ENCODE measurements at regions not wholly inside any gene's neighbourhood (a gene's known extent, or its start where the extent isn't known, plus 50 kb on each side); places are given as distances from the start of the nearest gene placed in this dataset.

DNA sequence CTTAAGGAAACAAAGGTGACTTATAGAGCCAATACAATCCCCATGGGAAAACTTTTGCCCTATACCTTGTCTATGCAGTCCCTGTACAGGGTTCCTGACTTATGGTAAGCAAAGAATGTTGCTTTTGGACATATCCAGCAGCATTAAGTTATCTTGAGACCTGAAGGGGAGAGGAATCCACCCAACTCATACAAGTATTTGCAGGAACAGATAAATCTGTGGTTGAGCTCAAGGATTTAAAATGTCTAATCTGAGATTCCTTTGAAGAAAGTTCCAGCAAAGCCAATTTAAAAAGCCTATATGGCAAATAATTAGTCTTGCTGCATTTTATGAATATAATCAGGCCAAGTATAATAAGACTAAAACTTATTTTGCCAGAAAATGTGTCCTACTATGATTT lies 739.5 kb upstream of the CDH2 start:
- H3K9me3 Mint-ChIP-seq: peaks cover 18% of the 10 kb centered on the region
- H3K4me1 Mint-ChIP-seq (ENCODE audit: low read depth): no peaks in the 10 kb centered on the region
- H3K27me3 Mint-ChIP-seq: no peaks in the 10 kb centered on the region
- H3K4me3 Mint-ChIP-seq: no peak overlapping the region
- no peak for DNase-seq
- no peak overlapping the region for H3K27ac Mint-ChIP-seq
- H3K36me3 Mint-ChIP-seq (ENCODE audit: low read depth): no peaks in the 10 kb centered on the region

- H3K4me1 Mint-ChIP-seq (ENCODE audit: low read depth): no peaks in the 10 kb centered on the region
These were observed 728.6 kb upstream of the CDH2 start for GRCh38 chr18:28905509-28905908.

DNA sequence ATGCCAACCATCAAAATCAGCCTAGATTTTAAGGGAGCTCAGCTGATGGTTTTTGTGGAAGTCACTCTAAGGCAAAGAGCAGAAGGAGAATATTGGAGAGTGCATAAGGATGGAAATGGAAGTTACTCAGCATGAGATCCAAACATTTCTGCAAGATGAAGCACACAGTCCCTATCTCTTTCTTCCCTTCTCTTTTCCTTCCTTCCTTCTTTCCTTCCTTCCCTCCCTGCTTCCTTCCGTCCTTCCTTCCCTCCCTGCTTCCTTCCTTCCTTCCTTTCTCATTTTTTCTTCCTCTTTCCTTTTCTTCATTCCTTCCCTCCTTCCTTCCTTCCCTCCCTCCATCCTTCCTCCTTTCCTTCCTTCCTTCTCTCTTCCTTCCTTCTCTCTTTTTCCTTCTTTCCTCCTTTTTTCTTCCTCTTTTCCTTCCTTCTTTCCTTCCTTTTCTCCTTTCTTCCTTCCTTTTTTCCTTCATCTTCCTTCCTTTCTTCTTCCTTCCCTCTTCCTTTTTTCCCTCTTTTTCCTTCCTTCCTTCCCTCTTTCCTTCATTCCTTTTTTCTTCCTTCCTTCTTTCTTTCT lies 727.9 kb upstream of the CDH2 start:
- Mint-ChIP-seq H3K27ac (no peak overlapping the region), H3K36me3 (ENCODE audit: low read depth) (no peaks in the 10 kb centered on the region), H3K9me3 (peaks cover 10% of the 10 kb centered on the region), H3K4me3 (no peak overlapping the region), H3K27me3 (no peaks in the 10 kb centered on the region), H3K4me1 (ENCODE audit: low read depth) (no peaks in the 10 kb centered on the region)
- DNase-seq: no peak

More at GRCh38 chr18:28905509-28905908, 728.6 kb upstream of the CDH2 start:
- H3K27me3 Mint-ChIP-seq: no peaks in the 10 kb centered on the region
- no peak for DNase-seq
- H3K27ac Mint-ChIP-seq: no peak overlapping the region
- no peak overlapping the region for H3K4me3 Mint-ChIP-seq
- H3K9me3 Mint-ChIP-seq: peaks cover 10% of the 10 kb centered on the region
- no peaks in the 10 kb centered on the region for H3K36me3 Mint-ChIP-seq (ENCODE audit: low read depth)

DNA sequence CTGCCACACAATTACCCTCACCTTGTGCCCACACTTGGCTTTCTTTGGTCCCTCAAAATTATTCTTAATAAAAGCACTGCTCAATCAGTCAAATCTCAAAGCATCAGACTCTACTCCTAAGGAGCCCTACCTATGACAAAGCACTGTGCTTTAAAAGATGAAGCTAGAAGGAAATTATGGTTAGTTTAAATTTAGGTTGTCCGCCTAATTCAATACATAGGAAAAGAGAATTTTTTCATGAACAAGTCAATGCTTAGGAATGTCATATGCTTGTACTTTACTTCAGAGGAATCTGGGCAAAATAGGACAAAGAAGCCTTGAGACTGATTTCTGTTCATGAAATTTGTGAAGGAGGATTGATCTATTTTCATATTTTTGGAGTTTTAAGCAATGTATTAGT lies 726.4 kb upstream of the CDH2 start:
- Mint-ChIP-seq H3K4me1 (ENCODE audit: low read depth) (no peaks in the 10 kb centered on the region), H3K36me3 (ENCODE audit: low read depth) (no peaks in the 10 kb centered on the region), H3K27ac (no peak overlapping the region), H3K9me3 (peaks cover 16% of the 10 kb centered on the region), H3K4me3 (no peak overlapping the region), H3K27me3 (no peaks in the 10 kb centered on the region)
- DNase-seq: no peak

DNA sequence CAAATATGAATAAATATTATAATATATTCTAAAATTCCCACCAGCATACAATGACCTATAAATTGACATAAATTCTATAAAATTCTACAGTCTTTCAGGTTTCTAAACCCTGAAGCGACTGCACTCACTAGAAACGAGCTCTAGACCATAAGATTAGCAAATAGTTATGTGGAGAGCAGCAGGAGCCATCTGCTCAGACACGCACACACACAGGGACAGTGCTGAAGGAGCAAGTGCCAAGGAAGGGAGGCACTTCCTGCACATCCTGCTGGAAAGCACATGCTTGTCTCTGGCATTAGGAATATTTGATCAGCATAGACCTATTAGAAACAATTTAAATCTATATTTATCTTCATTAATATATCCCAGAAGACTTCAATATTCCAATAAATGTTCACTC lies 713.9 kb upstream of the CDH2 start:
- Mint-ChIP-seq H3K4me1 (ENCODE audit: low read depth) (no peaks in the 10 kb centered on the region), H3K4me3 (no peak overlapping the region), H3K27me3 (no peaks in the 10 kb centered on the region), H3K27ac (no peak overlapping the region), H3K36me3 (ENCODE audit: low read depth) (no peaks in the 10 kb centered on the region), H3K9me3 (peaks cover 5% of the 10 kb centered on the region)
- no peak for DNase-seq

GRCh38 chr18:28884304-28884703 lies 707.4 kb upstream of the CDH2 start:
- Mint-ChIP-seq H3K9me3 (peaks cover 11% of the 10 kb centered on the region), H3K4me3 (no peak overlapping the region), H3K27ac (no peak overlapping the region), H3K36me3 (ENCODE audit: low read depth) (no peaks in the 10 kb centered on the region), H3K4me1 (ENCODE audit: low read depth) (no peaks in the 10 kb centered on the region), H3K27me3 (no peaks in the 10 kb centered on the region)
- no peak for DNase-seq

DNA sequence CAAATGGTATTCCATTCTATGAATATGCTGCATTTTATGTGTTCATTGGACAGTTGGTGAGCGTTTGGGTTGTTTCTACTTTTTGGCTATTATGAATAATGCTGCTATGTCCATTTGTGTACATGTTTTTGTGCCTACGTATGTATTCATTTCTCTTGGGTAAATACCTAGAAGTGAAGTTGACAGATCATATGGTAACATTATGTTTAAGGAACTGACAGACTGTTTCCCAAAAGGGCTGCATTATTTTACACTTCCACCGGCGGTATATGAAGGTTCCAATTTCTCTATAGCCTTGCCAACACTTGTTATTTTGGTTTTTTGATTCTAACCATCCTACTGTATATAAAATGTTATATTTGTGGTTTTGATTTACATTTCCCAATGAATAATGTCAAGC lies 703.9 kb upstream of the CDH2 start:
- Mint-ChIP-seq H3K36me3 (ENCODE audit: low read depth) (no peaks in the 10 kb centered on the region), H3K4me3 (no peak overlapping the region), H3K27ac (no peak overlapping the region), H3K27me3 (no peaks in the 10 kb centered on the region), H3K9me3 (peaks cover 8% of the 10 kb centered on the region), H3K4me1 (ENCODE audit: low read depth) (no peaks in the 10 kb centered on the region)
- DNase-seq: no peak

GRCh38 chr18:28875059-28875458 lies 698.1 kb upstream of the CDH2 start:
- peaks cover 15% of the 10 kb centered on the region for H3K9me3 Mint-ChIP-seq
- DNase-seq: no peak
- no peaks in the 10 kb centered on the region for H3K4me1 Mint-ChIP-seq (ENCODE audit: low read depth)
- no peaks in the 10 kb centered on the region for H3K27me3 Mint-ChIP-seq
- H3K27ac Mint-ChIP-seq: no peak overlapping the region
- H3K36me3 Mint-ChIP-seq (ENCODE audit: low read depth): no peaks in the 10 kb centered on the region
- no peak overlapping the region for H3K4me3 Mint-ChIP-seq

DNA sequence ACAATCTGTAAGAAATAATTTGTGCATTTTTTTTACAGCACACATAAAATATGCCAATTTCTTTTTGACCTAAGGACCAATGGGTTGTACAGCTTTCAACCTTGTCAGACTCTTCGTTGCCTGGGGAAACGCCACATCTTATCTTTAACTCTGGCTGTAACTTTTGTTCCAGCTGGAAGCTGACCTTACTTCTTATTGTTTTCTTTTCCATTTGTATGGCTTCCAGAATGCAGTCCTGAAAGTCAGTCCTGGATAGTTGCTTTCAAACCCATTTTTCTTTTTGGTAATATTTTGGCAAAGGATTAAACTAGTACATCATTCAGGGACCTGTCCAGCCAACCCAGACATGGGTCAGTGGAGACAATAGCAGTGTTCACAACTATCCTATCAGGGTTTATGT lies 686.5 kb upstream of the CDH2 start:
- Mint-ChIP-seq H3K9me3 (peaks cover 17% of the 10 kb centered on the region), H3K4me1 (ENCODE audit: low read depth) (no peaks in the 10 kb centered on the region), H3K27ac (no peak overlapping the region)

GRCh38 chr18:28858248-28858647 lies 681.3 kb upstream of the CDH2 start:
- Mint-ChIP-seq H3K36me3 (ENCODE audit: low read depth) (no peaks in the 10 kb centered on the region), H3K4me3 (no peak overlapping the region), H3K4me1 (ENCODE audit: low read depth) (no peaks in the 10 kb centered on the region), H3K27me3 (no peaks in the 10 kb centered on the region), H3K27ac (no peak overlapping the region), H3K9me3 (peaks cover 14% of the 10 kb centered on the region)
- DNase-seq: no peak

More for the DNA sequence above, 686.5 kb upstream of the CDH2 start:
- no peak overlapping the region for H3K4me3 Mint-ChIP-seq
- DNase-seq: no peak
- H3K36me3 Mint-ChIP-seq (ENCODE audit: low read depth): no peaks in the 10 kb centered on the region
- no peaks in the 10 kb centered on the region for H3K27me3 Mint-ChIP-seq

- Mint-ChIP-seq H3K4me1 (ENCODE audit: low read depth) (no peaks in the 10 kb centered on the region), H3K27ac (no peak overlapping the region), H3K4me3 (no peak overlapping the region), H3K36me3 (ENCODE audit: low read depth) (no peaks in the 10 kb centered on the region), H3K9me3 (peaks cover 6% of the 10 kb centered on the region), H3K27me3 (no peaks in the 10 kb centered on the region)
- no peak for DNase-seq
These were observed 679.1 kb upstream of the CDH2 start for GRCh38 chr18:28855989-28856388.

DNA sequence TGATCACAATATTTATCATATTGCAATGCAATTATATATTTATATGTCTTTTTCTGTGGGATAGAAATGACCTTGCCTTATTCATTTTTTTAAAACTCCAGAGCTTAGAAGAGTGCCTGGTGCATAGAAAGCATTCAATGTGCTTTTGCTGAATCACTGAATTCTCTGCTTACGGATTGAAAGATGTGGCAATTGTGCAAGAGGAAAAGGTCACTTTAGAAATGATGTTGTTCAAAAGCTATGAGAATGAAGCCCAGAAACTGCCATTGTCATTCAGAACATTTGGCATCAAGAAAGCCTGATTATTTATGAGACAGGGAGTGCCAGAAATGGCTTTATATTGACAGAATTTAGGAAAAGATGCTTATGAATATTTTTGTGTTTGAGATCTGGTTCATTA lies 678.6 kb upstream of the CDH2 start:
- no peak for DNase-seq
- H3K27me3 Mint-ChIP-seq: no peaks in the 10 kb centered on the region
- H3K4me3 Mint-ChIP-seq: no peak overlapping the region
- peaks cover 6% of the 10 kb centered on the region for H3K9me3 Mint-ChIP-seq
- H3K36me3 Mint-ChIP-seq (ENCODE audit: low read depth): no peaks in the 10 kb centered on the region
- no peaks in the 10 kb centered on the region for H3K4me1 Mint-ChIP-seq (ENCODE audit: low read depth)
- H3K27ac Mint-ChIP-seq: no peak overlapping the region

GRCh38 chr18:28854964-28855363 lies 678.0 kb upstream of the CDH2 start:
- H3K9me3 Mint-ChIP-seq: peaks cover 11% of the 10 kb centered on the region
- no peaks in the 10 kb centered on the region for H3K36me3 Mint-ChIP-seq (ENCODE audit: low read depth)
- DNase-seq: no peak

DNA sequence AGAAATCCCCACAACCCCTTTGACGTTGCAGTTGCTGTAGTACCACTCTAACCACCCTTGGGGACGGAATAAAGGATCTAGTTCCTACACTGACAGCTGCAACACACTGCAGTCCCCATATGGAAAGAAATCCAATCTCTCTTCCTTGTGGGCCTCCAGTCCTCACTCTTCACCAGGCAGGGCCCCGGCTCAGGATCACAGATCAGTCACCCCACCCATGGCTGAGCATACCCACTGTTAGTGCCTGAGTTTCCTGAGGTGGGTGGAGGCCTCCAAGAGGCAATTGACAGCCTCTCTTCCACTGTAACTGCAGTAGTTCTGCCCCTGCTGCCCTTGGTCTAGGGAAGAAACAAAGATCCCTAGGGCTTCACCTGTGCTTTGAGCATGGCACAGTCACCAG lies 670.0 kb upstream of the CDH2 start:
- H3K27ac Mint-ChIP-seq: no peak overlapping the region
- H3K9me3 Mint-ChIP-seq: peaks cover 27% of the 10 kb centered on the region

More at GRCh38 chr18:28854964-28855363, 678.0 kb upstream of the CDH2 start:
- Mint-ChIP-seq H3K4me3 (no peak overlapping the region), H3K27ac (no peak overlapping the region), H3K27me3 (no peaks in the 10 kb centered on the region), H3K4me1 (ENCODE audit: low read depth) (no peaks in the 10 kb centered on the region)

DNA sequence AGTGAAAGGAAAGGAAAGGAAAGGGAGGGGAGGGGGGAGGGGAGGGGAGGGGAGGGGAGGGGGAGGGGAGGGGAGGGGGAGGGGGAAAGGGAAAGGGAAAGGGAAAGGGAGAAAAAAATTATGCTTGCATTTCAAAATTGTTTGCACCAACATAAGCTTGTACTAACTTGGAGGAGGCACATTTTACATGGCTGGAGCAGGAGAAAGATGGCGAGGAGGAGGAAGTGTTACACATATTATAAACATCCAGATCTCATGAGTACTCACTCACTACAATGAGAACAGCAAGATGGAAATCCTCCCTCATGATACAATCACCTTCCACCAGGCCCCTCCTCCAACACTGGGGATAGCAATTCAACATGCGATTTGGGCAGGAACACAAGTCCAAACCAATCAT lies 660.2 kb upstream of the CDH2 start:
- Mint-ChIP-seq H3K27ac (no peak overlapping the region), H3K27me3 (no peaks in the 10 kb centered on the region), H3K9me3 (peaks cover 16% of the 10 kb centered on the region), H3K4me3 (no peak overlapping the region), H3K36me3 (ENCODE audit: low read depth) (no peaks in the 10 kb centered on the region), H3K4me1 (ENCODE audit: low read depth) (no peaks in the 10 kb centered on the region)
- DNase-seq: no peak

More for the DNA sequence above, 670.0 kb upstream of the CDH2 start:
- Mint-ChIP-seq H3K27me3 (no peaks in the 10 kb centered on the region), H3K36me3 (ENCODE audit: low read depth) (no peaks in the 10 kb centered on the region), H3K4me3 (no peak overlapping the region), H3K4me1 (ENCODE audit: low read depth) (peaks cover 1% of the 10 kb centered on the region)
- no peak for DNase-seq

DNA sequence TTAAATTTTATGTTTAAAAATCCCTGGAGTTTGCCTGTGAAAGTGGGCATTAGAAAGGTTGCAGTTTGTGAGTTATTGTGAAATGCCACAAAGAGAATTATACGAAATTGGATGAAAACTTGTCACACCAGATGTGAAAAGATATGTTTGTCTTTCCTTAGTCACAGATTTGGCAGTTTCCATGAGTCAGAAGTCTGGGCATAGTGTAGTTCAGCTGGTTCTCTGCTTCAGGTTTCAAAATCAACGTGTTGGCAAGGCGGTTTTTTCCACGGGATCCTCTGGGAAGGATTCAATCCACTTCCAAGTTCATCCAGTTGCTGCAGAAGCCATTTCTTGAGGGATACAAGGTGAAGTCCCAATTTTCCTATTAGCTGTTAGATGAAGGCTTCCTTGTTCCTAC lies 658.0 kb upstream of the CDH2 start:
- no peaks in the 10 kb centered on the region for H3K4me1 Mint-ChIP-seq (ENCODE audit: low read depth)
- no peaks in the 10 kb centered on the region for H3K27me3 Mint-ChIP-seq
- DNase-seq: no peak
- H3K27ac Mint-ChIP-seq: no peak overlapping the region
- H3K9me3 Mint-ChIP-seq: peaks cover 15% of the 10 kb centered on the region
- H3K36me3 Mint-ChIP-seq (ENCODE audit: low read depth): no peaks in the 10 kb centered on the region
- H3K4me3 Mint-ChIP-seq: no peak overlapping the region
